NCI-H524 treated with DMSO at 0.1 percent for 48 hours (cell line): ENCODE measurements at regions not wholly inside any gene's neighbourhood (a gene's known extent, or its start where the extent isn't known, plus 50 kb on each side); places are given as distances from the start of the nearest gene placed in this dataset.

Experiments used
- DNase-seq: peaks from one replicate; lab custom pipeline; 2025; lab: John Stamatoyannopoulos, UW

GRCh38 chr6:62670490-62671223, 384.6 kb upstream of the KHDRBS2 start:
- DNase-seq: no peak

DNA sequence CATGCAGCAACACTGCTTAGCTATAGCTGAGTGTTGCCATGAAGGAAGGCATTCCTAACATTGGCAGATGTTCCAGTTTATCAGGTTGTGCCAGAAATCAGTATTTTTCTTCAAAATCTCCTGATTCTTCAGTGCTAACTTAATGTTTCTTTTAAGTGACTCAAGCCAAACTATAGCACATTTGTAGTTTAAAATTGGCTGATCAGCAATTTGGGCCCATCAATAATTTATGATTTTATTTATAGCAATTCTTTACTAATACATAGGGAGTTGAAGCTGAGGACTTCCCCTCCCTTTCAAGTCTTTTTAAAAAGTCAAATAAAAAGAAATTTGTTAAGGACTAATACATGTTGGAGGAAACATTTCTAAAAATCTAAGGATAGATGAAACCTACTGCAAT, 383.8 kb upstream of the KHDRBS2 start:
- no peak for DNase-seq

GRCh38 chr6:62652692-62653328, 366.8 kb upstream of the KHDRBS2 start:
- no peak for DNase-seq

DNA sequence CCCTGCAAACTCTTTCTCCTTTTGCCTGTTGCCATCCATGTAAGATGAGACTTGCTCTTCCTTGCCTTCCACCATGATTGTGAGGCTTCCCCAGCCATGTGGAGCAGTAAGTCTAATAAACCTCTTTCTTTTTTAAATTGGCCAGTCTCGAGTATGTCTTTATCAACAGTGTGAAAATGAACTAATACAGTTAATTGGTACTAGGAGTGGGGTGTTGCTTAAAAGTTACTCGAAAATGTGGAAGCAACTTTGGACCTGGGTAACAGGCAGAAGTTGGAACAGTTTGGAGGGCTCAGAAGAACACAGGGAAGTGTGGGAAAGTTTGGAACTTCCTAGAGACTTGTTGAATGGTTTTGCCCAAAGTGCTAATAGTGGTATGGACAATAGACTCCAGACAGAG, 359.2 kb upstream of the KHDRBS2 start:
- DNase-seq: no peak

- no peak for DNase-seq
Measured at GRCh38 chr6:62640749-62641148, 354.7 kb upstream of the KHDRBS2 start.

GRCh38 chr6:62626661-62627060, 340.6 kb upstream of the KHDRBS2 start:
- DNase-seq: no peak

GRCh38 chr6:62623846-62624532, 338.0 kb upstream of the KHDRBS2 start:
- DNase-seq: no peak

DNA sequence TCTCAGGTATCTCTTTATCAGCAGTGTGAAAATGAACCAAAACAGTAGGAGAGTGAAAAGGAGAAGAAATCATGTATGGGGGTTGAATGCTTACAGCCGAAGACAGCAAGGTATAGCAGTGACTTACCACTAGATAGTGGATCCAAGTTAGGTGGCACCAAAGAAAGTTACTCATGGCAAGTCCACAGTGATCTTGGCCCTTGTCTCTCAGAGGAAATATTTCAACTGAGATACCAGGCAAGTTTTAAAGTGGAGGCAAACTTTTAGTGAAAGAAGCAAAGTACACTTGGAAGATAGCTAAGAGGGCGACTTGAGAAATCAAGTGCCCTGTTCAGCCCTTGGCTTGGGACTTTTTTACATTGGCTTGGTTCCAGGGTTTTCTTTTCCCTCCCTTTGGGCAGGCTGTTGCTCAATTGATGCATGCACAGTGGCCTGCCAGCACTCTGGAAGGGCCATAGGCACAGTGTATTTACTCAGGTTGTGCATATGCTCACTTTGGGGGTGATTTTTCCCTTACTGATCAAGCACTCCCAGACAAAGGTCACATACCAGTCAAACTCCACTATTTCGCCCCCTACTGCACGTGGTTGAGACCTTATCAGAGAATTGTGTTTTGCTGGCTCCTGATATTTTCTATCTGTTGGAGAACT, 329.5 kb upstream of the KHDRBS2 start:
- DNase-seq: no peak

DNA sequence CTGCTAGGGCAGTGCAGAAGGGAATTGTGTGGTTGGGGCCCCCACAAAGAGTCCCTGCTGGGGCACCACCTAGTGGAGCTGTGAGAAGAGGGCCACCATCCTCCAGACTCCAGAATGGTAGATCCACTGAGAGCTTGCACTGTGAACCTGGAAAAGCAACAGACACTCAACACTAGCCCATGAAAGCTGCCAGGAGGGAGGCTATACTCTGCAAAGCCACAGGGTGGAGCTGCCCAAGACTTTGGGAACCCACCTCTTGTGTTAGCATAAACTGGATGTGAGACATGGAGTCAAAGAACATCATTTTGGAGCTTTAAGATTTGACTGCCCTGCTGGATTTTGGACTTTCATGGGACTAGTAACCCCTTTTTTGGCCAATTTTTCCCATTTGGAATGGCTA, 328.4 kb upstream of the KHDRBS2 start:
- DNase-seq: no peak

- no peak for DNase-seq
Measured at GRCh38 chr6:62613928-62614327, 327.9 kb upstream of the KHDRBS2 start.

GRCh38 chr6:62612471-62612870, 326.4 kb upstream of the KHDRBS2 start:
- no peak for DNase-seq

DNA sequence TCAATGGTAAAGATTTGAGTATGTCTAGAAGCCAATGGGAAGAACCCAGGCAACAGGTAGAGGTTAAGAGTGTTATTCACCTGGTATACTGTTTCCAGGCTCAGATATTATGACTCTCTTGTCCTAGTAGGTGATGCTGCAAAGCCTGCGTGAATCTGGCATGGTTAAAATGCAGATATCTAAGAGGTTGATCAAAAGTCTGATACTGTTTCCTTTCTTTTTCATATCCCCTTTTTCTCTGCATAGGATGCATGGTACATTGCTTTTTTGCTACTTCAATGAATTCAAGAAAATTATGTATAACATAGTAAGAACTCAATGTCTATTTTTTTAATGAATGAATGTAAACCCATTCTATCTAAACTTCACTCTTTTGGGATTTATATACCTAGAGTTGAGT, 284.3 kb upstream of the KHDRBS2 start:
- DNase-seq: no peak

- DNase-seq: no peak
Measured at GRCh38 chr6:62541502-62541901, 255.5 kb upstream of the KHDRBS2 start.

DNA sequence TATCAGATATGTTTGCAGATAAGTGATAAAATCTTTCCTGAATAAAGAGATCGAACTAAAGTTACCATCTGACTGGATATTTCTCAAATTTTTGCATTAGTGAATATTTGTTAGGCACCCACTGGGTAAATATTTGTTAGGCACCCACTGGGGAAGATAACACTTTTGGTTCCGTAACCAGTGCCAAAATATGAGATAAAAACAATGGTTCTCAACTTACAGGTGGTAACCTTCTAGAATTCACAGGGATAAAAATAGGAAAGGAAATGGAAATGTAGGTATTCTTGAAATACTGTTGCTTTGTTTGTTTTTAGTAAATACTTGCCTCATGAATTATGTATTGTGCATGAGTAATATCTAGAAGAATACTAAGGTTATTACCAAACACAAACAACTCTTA, 245.0 kb upstream of the KHDRBS2 start:
- no peak for DNase-seq

- DNase-seq: no peak
Measured at GRCh38 chr6:62528894-62529526, 243.0 kb upstream of the KHDRBS2 start.

GRCh38 chr6:62523630-62524029, 237.6 kb upstream of the KHDRBS2 start:
- DNase-seq: no peak

GRCh38 chr6:62519574-62519973, 233.5 kb upstream of the KHDRBS2 start:
- no peak for DNase-seq

DNA sequence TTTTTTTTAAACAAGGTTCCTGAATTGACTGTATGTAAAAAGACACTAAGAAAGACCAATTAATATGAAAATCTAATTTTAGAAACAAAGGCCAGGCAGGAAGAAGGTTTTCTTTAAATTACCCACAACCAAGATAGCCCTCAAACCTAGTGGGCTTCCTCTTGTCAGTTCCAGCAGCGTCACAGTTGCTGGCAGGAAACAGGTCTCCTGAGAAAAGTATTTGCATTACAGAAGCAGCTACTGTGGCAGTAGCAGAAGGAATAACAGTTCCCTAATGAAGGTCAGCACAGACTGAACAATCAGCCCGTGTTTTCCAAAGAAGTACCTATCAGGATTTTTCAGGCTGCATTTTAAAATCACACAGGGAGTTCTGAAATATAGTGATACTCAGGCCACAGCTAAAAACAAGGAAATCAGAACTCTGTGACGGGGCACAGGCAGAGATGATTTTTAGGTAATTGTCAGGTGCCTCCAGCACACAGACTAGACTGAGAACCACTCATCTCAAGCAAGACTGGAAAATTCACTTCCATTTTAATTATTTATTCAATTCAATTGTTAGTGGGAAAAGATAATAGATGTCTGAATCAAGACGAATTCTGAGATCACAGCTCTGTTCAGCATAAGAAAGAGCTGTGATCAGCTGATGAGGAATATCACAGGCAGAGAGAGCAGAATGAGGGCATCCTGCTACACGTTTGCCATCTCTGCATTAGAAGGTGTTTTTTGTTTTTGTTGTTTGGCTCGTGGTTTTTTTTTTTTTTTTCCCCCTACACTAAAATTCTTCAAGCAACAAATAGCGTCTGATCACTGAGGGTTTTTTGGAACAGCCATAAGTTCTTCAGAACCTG, 230.5 kb upstream of the KHDRBS2 start:
- no peak for DNase-seq

- DNase-seq: no peak
Measured at GRCh38 chr6:62492192-62492822, 206.3 kb upstream of the KHDRBS2 start.

GRCh38 chr6:62480544-62480943, 194.5 kb upstream of the KHDRBS2 start:
- DNase-seq: no peak

GRCh38 chr6:62479697-62480220, 193.7 kb upstream of the KHDRBS2 start:
- no peak for DNase-seq
